ENCODE measurements at regions not wholly inside any gene's neighbourhood (a gene's known extent, or its start where the extent isn't known, plus 50 kb on each side); places are given as distances from the start of the nearest gene placed in this dataset.

DNA sequence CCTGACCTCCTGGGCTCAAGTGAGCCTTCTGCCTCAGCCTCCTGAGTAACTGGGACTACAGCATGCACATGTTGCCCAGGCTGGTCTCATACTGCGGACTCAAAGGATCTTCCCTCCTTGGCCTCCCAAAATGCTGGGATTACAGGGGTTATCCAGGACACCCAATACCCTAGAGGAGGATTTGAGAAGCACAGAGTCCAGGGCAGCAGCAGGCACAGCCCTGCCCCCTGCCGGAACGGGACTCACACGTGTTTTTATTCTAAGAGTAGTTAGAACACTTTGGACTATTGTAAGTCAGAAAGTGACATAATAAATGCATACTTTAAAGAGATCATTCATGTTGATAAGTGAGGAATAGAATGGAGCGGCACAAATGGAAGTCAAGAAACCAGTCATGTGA lies 80.2 kb downstream of the C6orf118 start:
- no peak for DNase-seq (ENCODE audit: low spot score)

- peak; percentile 10 for DNase-seq (ENCODE audit: low spot score)
Measured at GRCh38 chr6:165227644-165228329, 81.6 kb downstream of the C6orf118 start.

- no peak for DNase-seq (ENCODE audit: low spot score)
Measured at GRCh38 chr6:165223736-165224135, 85.7 kb downstream of the C6orf118 start.

GRCh38 chr6:165223101-165223500 lies 86.3 kb downstream of the C6orf118 start:
- DNase-seq (ENCODE audit: low spot score), result no peak

- DNase-seq (ENCODE audit: low spot score), result no peak
Measured at GRCh38 chr6:165222315-165223025, 86.9 kb downstream of the C6orf118 start.

- no peak for DNase-seq (ENCODE audit: low spot score)
Measured at GRCh38 chr6:165220045-165220444, 89.4 kb downstream of the C6orf118 start.

DNA sequence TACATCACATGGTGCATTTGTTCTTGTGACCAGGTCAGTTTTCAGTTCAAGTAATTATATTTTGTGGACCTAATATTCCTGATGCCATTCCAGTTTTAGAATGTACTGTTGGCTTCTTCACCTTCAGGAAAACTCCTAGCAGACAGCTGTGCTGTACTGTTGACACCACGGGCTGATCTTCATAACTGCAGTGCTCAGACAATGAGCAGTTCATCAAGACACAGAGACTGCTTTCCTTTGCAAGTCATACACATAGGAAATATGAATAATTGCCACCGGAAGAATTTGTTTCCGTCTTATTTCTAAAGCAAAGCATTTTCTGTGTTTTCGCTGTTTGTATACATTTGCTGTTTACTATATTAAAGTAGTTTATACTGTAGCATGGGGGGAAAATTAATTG lies 89.8 kb downstream of the C6orf118 start:
- DNase-seq (ENCODE audit: low spot score), result no peak

DNA sequence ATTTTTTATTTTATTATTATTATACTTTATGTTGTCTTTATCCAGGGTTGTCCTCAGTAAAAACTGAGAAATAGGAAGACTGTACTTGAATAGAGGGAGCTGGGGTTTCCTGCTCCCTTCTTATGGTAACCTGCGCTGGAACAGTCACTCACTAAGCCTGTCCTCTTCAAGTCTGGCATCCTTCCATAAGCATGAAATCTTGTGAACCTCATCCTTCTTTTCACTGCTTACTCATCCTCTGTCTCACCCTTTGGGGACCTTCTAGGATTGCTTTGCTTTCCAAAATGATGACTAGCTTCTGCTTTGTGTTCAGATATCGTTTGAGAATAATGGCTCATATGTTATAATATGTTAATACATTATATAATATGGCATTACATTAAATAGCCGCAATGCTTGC lies 90.6 kb downstream of the C6orf118 start:
- DNase-seq (ENCODE audit: low spot score), result peak; percentile 40

- no peak for DNase-seq (ENCODE audit: low spot score)
Measured at GRCh38 chr6:165206798-165207197, 102.6 kb downstream of the C6orf118 start.

DNA sequence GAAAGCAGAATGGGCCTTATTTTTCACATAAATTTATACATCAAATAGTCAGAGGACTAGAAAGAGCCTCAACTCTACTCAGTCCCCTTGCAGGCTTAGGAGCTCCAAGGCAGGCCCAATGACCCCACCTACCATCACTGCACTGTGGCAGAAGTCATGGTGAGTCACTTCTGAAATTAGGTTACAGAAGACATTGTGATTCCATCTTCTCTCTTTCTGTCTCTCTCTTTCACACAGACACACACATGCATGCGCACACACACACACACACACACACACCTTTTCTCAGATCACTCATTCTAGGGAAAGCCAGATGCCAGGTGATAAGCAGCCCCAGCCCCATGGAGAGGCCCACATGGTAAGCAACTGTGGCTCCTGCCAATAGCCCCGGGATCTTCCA lies 103.8 kb downstream of the C6orf118 start:
- DNase-seq (ENCODE audit: low spot score), result no peak

- DNase-seq (ENCODE audit: low spot score), result no peak
Measured at GRCh38 chr6:165204807-165205545, 104.4 kb downstream of the C6orf118 start.

DNA sequence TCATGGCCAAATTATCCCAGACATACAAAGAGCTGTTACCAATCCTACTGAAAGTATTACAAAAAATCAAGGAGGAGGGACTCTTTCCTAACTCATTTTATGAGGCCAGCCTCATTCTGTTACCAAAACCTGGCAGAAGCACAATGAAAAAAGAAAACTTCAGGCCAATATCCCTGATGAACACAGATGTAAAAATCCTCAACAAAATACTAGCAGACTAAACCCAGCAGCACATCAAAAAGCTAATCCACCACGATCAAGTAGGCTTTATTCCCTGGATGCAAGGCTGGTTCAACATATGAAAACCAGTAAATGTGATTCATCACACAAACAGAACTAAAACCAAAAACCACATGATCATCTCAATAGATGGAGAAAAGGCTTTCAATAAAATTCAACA lies 109.2 kb downstream of the C6orf118 start:
- DNase-seq (ENCODE audit: low spot score), result no peak

DNA sequence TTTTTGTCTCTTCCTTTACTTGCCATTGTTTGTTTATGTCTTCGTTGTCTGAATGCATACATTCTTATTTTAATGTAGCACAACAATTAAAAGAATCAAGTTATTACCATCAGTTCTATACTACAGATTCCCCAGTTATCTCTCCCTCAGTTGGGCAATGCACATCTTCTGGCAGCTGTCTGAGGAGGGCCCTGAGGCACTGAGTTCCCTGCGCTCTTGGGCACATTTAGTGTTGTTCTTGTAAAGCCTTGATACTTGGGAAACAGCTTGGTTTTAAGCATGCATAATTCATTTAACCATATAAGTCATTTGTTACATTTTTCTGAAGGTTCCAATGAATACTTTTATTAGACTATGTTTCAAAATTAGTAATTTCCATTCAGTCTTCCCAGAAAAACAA lies 117.9 kb downstream of the C6orf118 start:
- DNase-seq (ENCODE audit: low spot score), result no peak

- DNase-seq (ENCODE audit: low spot score), result no peak
Measured at GRCh38 chr6:165186441-165187205, 122.8 kb downstream of the C6orf118 start.

DNA sequence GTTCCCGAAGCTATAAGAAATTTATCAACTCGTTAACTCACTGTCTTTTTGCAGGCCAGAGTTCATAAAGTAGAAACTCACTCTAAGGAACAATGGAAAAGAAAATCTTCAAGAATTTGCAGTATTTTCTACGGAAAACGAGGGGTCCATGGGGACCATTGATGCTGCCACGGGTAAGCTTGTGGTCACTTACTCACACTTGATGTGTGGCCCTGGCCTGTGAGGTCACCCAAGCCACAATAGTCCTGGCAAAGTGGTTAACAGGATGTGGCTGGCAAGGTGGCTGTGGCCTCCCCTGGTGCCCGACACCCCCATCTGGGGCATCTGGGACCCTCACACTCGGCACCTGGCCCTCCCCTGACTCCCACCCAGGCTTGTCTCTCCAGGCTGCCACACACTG lies 123.4 kb downstream of the C6orf118 start:
- no peak for DNase-seq (ENCODE audit: low spot score)

DNA sequence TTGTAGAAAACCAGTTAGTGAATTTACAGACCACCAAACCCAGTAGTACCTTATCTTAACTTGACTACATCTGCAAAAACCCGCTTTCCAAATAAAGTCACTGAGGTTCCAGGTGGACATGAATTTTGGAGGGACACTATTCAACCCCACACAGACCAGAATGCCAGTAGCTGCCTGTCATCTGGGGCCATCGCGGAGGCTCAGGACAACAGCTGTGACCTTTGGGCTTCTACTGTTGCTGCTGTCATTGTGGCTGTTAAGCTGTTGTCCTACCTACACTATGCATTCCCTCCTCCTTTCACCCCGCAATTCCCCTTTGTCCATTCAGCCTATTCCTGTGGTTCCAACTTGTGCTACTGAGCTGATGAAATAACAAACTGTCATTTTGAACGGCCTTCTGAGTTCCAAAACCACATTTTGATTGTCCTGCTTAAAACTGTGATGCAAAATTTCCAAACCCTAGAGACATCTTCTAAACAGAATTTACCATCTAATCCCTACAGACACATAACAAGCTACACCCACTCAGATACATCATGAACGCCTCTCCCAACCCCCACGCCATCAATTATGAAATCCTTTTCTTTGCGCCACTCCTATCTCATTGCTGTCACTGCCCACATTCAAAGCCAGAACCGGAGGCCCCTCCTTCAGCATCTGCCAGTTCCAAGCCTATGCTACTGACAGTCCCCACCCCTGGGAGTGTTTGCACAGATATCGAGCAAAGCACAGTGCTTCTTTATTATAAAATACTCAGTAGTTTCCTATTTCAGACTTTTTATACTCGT lies 125.0 kb downstream of the C6orf118 start:
- no peak for DNase-seq (ENCODE audit: low spot score)

- DNase-seq (ENCODE audit: low spot score), result no peak
Measured at GRCh38 chr6:165183496-165184140, 125.8 kb downstream of the C6orf118 start.

DNA sequence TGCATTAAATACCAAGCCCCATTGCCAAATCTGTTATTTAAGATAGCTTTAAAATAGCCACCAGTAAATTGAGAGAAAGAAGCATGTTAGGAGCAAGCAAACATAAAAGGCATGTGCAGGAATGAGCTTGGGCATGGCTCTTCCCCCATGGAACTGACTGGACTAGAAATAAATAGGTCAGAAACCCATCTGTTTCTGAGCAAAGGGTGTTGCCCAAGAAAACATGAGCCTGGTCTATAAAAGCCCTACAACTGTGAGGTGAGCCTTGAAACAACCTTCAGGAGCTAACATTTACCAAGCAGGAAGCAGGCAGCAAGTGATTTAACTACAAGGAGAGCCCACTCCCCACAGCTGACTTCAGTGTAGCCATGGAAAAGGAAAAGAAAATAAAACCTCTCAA lies 126.3 kb downstream of the C6orf118 start:
- no peak for DNase-seq (ENCODE audit: low spot score)

GRCh38 chr6:165181951-165182414 lies 127.4 kb downstream of the C6orf118 start:
- peak; percentile 4 for DNase-seq (ENCODE audit: low spot score)

GRCh38 chr6:165178056-165178455 lies 131.3 kb downstream of the C6orf118 start:
- DNase-seq (ENCODE audit: low spot score), result peak; percentile 19

GRCh38 chr6:165173484-165173883 lies 135.9 kb downstream of the C6orf118 start:
- DNase-seq (ENCODE audit: low spot score), result no peak

Data from RKO (cell line).